NCI-H1092 (cell line): ENCODE measurements at regions not wholly inside any gene's neighbourhood (a gene's known extent, or its start where the extent isn't known, plus 50 kb on each side); places are given as distances from the start of the nearest gene placed in this dataset.

ENCODE experiments used
- DNase-seq: peaks from one replicate; lab custom pipeline; 2025; lab: John Stamatoyannopoulos, UW

- no peak for DNase-seq
Measured at GRCh38 chrX:6778544-6779503, 243.9 kb upstream of the VCX3A start.

GRCh38 chrX:6777238-6778002, 242.5 kb upstream of the VCX3A start:
- DNase-seq, result no peak

- DNase-seq, result no peak
Measured at GRCh38 chrX:6770936-6771335, 236.0 kb upstream of the VCX3A start.

- peak; percentile 58 for DNase-seq
Measured at GRCh38 chrX:6768881-6769280, 234.0 kb upstream of the VCX3A start.

- DNase-seq, result no peak
Measured at GRCh38 chrX:6761251-6761650, 226.3 kb upstream of the VCX3A start.

- DNase-seq, result no peak
Measured at GRCh38 chrX:6759655-6760375, 224.9 kb upstream of the VCX3A start.

GRCh38 chrX:6758234-6758633, 223.3 kb upstream of the VCX3A start:
- no peak for DNase-seq

GRCh38 chrX:6757631-6758030, 222.7 kb upstream of the VCX3A start:
- no peak for DNase-seq

- no peak for DNase-seq
Measured at GRCh38 chrX:6748595-6748994, 213.7 kb upstream of the VCX3A start.

- DNase-seq, result no peak
Measured at GRCh38 chrX:6738518-6739470, 203.9 kb upstream of the VCX3A start.

- no peak for DNase-seq
Measured at GRCh38 chrX:6734844-6735634, 200.1 kb upstream of the VCX3A start.

- no peak for DNase-seq
Measured at GRCh38 chrX:6732101-6732500, 197.2 kb upstream of the VCX3A start.

GRCh38 chrX:6729626-6730025, 194.7 kb upstream of the VCX3A start:
- no peak for DNase-seq

- DNase-seq, result no peak
Measured at GRCh38 chrX:6718766-6719165, 183.8 kb upstream of the VCX3A start.

- DNase-seq, result no peak
Measured at GRCh38 chrX:6708676-6709380, 173.9 kb upstream of the VCX3A start.

GRCh38 chrX:6708041-6708440, 173.1 kb upstream of the VCX3A start:
- DNase-seq, result no peak

GRCh38 chrX:6707497-6707896, 172.6 kb upstream of the VCX3A start:
- DNase-seq, result no peak

GRCh38 chrX:6701085-6701484, 166.2 kb upstream of the VCX3A start:
- DNase-seq, result no peak

- no peak for DNase-seq
Measured at GRCh38 chrX:6695717-6696116, 160.8 kb upstream of the VCX3A start.

GRCh38 chrX:6694977-6695376, 160.1 kb upstream of the VCX3A start:
- DNase-seq, result no peak
